22Rv1 (cell line): ENCODE measurements at regions not wholly inside any gene's neighbourhood (a gene's known extent, or its start where the extent isn't known, plus 50 kb on each side); places are given as distances from the start of the nearest gene placed in this dataset.
"Not testable (repeated sequence)": the region's sequence is repeated elsewhere in the genome, so short reads cannot be mapped to it uniquely, and the experiment has no call there.

Experiments
- H3K27ac ChIP-seq: fragments of 450-650 bp; 2 replicates; pipeline ENCODE4 v1.5.1; 2017
- ZFX ChIP-seq: fragments of 450-650 bp; IDR thresholded peaks from 2 replicates; pipeline ENCODE4 v1.6.1; 2017; ENCODE audit warnings: antibody characterized with exemption, borderline replicate concordance
- TF ChIP-seq, protein P1 (sequence below): fragments of 450-650 bp; IDR thresholded peaks from 2 replicates; pipeline ENCODE4 v1.5.1; 2017; ENCODE audit warnings: mild to moderate bottlenecking

DNA sequence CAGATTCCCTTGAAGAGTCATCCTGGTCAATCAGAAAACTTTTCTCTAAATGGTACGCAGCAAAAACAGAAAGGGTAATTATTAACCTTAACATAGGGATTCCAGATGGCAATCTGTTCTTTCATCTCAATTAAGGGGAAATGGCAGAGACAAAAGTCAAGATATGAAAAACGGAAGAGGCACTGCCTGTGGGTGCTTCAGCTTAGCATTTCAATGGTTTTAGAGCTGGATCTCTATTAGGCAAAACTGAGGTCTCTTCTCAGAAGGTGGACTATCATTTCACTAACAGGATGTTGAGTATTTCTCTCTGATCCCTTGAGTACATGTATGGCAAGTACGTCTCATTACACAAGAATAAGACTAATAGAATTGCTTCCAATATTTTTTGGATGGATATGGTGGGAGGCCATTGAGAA lies 296.9 kb downstream of the HIVEP2 start:
- TF ChIP-seq ZFX, result no peak
- TF ChIP-seq, protein P1, sequence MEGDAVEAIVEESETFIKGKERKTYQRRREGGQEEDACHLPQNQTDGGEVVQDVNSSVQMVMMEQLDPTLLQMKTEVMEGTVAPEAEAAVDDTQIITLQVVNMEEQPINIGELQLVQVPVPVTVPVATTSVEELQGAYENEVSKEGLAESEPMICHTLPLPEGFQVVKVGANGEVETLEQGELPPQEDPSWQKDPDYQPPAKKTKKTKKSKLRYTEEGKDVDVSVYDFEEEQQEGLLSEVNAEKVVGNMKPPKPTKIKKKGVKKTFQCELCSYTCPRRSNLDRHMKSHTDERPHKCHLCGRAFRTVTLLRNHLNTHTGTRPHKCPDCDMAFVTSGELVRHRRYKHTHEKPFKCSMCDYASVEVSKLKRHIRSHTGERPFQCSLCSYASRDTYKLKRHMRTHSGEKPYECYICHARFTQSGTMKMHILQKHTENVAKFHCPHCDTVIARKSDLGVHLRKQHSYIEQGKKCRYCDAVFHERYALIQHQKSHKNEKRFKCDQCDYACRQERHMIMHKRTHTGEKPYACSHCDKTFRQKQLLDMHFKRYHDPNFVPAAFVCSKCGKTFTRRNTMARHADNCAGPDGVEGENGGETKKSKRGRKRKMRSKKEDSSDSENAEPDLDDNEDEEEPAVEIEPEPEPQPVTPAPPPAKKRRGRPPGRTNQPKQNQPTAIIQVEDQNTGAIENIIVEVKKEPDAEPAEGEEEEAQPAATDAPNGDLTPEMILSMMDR, result no peak
- H3K27ac ChIP-seq, result peak overlapping the region; percentile 68

DNA sequence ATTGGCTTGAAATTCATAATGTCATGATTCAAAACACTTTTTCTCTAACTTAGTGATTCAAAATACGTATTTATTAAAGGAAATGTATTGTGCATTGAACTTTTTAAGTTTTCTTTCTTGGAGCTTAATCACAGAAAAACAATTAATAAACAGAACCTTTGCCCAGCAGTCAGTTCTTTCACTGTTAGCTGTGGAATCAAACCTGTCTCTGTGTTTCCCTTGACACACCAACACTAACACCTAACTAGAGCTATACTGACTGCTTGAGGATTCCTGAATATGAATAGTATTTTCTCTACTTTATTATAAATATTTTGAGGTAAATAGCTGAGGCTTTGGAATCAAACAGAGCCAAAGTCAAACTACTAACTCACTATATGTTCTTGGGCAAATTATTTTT lies 296.4 kb downstream of the HIVEP2 start:
- H3K27ac ChIP-seq, result peak overlapping the region; percentile 68
- TF ChIP-seq, protein P1, result no peak
- TF ChIP-seq ZFX, result no peak

- not testable (repeated sequence) for H3K27ac ChIP-seq
These were observed 295.3 kb downstream of the HIVEP2 start for GRCh38 chr6:142649438-142650234.

DNA sequence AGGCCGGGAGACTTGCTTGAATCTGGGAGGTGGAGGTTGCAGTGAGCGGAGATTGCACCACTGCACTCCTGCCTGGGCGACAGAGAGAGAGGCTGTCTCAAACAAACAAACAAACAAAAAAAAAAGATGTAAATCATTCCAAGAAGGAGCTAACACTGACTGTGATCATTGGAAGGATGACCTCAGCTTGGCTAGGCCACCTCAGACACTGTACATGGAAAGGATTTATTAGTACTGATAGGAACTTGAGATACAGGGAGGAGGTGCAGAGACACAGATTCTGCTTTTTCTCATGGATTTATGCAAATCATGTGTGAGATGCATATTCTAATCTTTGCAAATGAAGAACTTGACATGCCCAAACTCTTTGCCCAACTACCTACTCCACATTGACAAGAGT lies 293.6 kb downstream of the HIVEP2 start:
- TF ChIP-seq, protein P1, result no peak
- TF ChIP-seq ZFX, result no peak
- no peak overlapping the region for H3K27ac ChIP-seq

GRCh38 chr6:142653710-142654420 lies 291.1 kb downstream of the HIVEP2 start:
- TF ChIP-seq, protein P1, result no peak
- no peak for TF ChIP-seq ZFX
- no peak overlapping the region for H3K27ac ChIP-seq

GRCh38 chr6:142659661-142660060 lies 285.3 kb downstream of the HIVEP2 start:
- H3K27ac ChIP-seq, result peak overlapping the region; percentile 23
- no peak for TF ChIP-seq ZFX
- TF ChIP-seq, protein P1, result no peak

GRCh38 chr6:142665393-142665792 lies 279.6 kb downstream of the HIVEP2 start:
- no peak overlapping the region for H3K27ac ChIP-seq
- TF ChIP-seq, protein P1, result no peak
- no peak for TF ChIP-seq ZFX
